H9 (cell line): ENCODE measurements at regions not wholly inside any gene's neighbourhood (a gene's known extent, or its start where the extent isn't known, plus 50 kb on each side); places are given as distances from the start of the nearest gene placed in this dataset.

Experiments used
- DNase-seq: peaks from one replicate; pipeline ENCODE4 v3.0.0-alpha.2; 2017
- H2AFZ ChIP-seq: one replicate; pipeline ENCODE4 v1.6.1; 2013; ENCODE audit warnings: mild to moderate bottlenecking, low read length, control low read depth, moderate library complexity
- H2AK5ac ChIP-seq: 2 replicates; pipeline ENCODE4 v1.6.1; 2013; ENCODE audit warnings: low read length, control low read depth, mixed read lengths; ENCODE audit not compliant: insufficient read length
- H2BK120ac ChIP-seq: one replicate; pipeline ENCODE4 v1.6.1; 2013; ENCODE audit warnings: low read depth, mild to moderate bottlenecking, low read length, control low read depth, inconsistent platforms; ENCODE audit not compliant: poor library complexity, severe bottlenecking
- H2BK12ac ChIP-seq: 2 replicates; pipeline ENCODE4 v1.6.1; 2013; ENCODE audit warnings: low read length, control low read depth, mixed read lengths, low read depth; ENCODE audit not compliant: insufficient read length
- H2BK15ac ChIP-seq: 2 replicates; pipeline ENCODE4 v1.6.1; 2013; ENCODE audit warnings: low read depth, low read length, control low read depth
- H2BK20ac ChIP-seq: one replicate; pipeline ENCODE4 v1.6.1; 2013; ENCODE audit warnings: low read depth, mild to moderate bottlenecking, low read length, control low read depth, inconsistent platforms; ENCODE audit not compliant: poor library complexity, severe bottlenecking
- H2BK5ac ChIP-seq: 2 replicates; pipeline ENCODE4 v1.6.1; 2013; ENCODE audit warnings: low read length, control low read depth, mixed read lengths; ENCODE audit not compliant: insufficient read length
- H3K14ac ChIP-seq: 2 replicates; pipeline ENCODE4 v1.6.1; 2013; ENCODE audit warnings: low read length, control low read depth; ENCODE audit not compliant: insufficient read depth
- H3K18ac ChIP-seq: 2 replicates; pipeline ENCODE4 v1.6.1; 2013; ENCODE audit warnings: low read depth, mild to moderate bottlenecking, mixed read lengths, low read length, control low read depth; ENCODE audit not compliant: insufficient read length
- H3K23ac ChIP-seq: 2 replicates; pipeline ENCODE4 v1.6.1; 2013; ENCODE audit warnings: low read length, control low read depth, mixed read lengths, low read depth; ENCODE audit not compliant: insufficient read length
- H3K23me2 ChIP-seq: 2 replicates; pipeline ENCODE4 v1.6.1; 2013; ENCODE audit warnings: low read depth, mild to moderate bottlenecking, mixed read lengths, low read length, control low read depth; ENCODE audit not compliant: insufficient read length, poor library complexity, severe bottlenecking
- H3K27ac ChIP-seq: 2 replicates; pipeline ENCODE4 v1.5.1; 2013; ENCODE audit warnings: low read length, control low read depth, mixed read lengths, low read depth; ENCODE audit not compliant: insufficient read length
- H3K27me3 ChIP-seq: 2 replicates; pipeline ENCODE4 v1.6.1; 2013; ENCODE audit warnings: low read length, control low read depth, inconsistent platforms; ENCODE audit not compliant: insufficient read depth
- H3K4ac ChIP-seq: 2 replicates; pipeline ENCODE4 v1.6.1; 2013; ENCODE audit warnings: low read depth, mild to moderate bottlenecking, control low read depth, inconsistent platforms, low read length, moderate library complexity
- H3K4me1 ChIP-seq: 2 replicates; pipeline ENCODE4 v1.6.1; 2013; ENCODE audit warnings: low read length, control low read depth, inconsistent platforms; ENCODE audit not compliant: insufficient read depth
- H3K4me2 ChIP-seq: 2 replicates; pipeline ENCODE4 v1.6.1; 2013; ENCODE audit warnings: low read length, control low read depth, mixed read lengths; ENCODE audit not compliant: insufficient read length, insufficient read depth
- H3K56ac ChIP-seq: 2 replicates; pipeline ENCODE4 v1.6.1; 2013; ENCODE audit warnings: low read depth, mild to moderate bottlenecking, mixed read lengths, low read length, control low read depth; ENCODE audit not compliant: insufficient read length
- H3K79me1 ChIP-seq: 2 replicates; pipeline ENCODE4 v1.6.1; 2013; ENCODE audit warnings: low read depth, mild to moderate bottlenecking, moderate library complexity, low read length, control low read depth, inconsistent platforms; ENCODE audit not compliant: insufficient read depth, poor library complexity, severe bottlenecking
- H3K79me2 ChIP-seq: 2 replicates; pipeline ENCODE4 v1.6.1; 2013; ENCODE audit warnings: low read length, control low read depth, inconsistent platforms; ENCODE audit not compliant: insufficient read depth
- H3K9ac ChIP-seq: 2 replicates; pipeline ENCODE4 v1.6.1; 2013; ENCODE audit warnings: low read length, control low read depth, mixed read lengths; ENCODE audit not compliant: insufficient read length; ENCODE audit errors: extremely low read depth
- H3K9me3 ChIP-seq: one replicate; pipeline ENCODE4 v1.6.1; 2013; ENCODE audit warnings: low read depth, low read length, inconsistent platforms; ENCODE audit not compliant: control insufficient read depth
- H3T11ph ChIP-seq: one replicate; pipeline ENCODE4 v1.6.1; 2013; ENCODE audit warnings: mild to moderate bottlenecking, low read length, control low read depth, inconsistent platforms
- H4K20me1 ChIP-seq: one replicate; pipeline ENCODE4 v1.6.1; 2013; ENCODE audit not compliant: control insufficient read depth, insufficient read length, insufficient read depth
- H4K5ac ChIP-seq: 2 replicates; pipeline ENCODE4 v1.6.1; 2013; ENCODE audit warnings: low read depth, mild to moderate bottlenecking, mixed read lengths, low read length, control low read depth; ENCODE audit not compliant: insufficient read length
- H4K8ac ChIP-seq: replicated peaks from 2 replicates; pipeline ENCODE4 v1.6.1; 2013; ENCODE audit warnings: low read length, control low read depth, mixed read lengths, low read depth; ENCODE audit not compliant: insufficient read length
- H4K91ac ChIP-seq: 2 replicates; pipeline ENCODE4 v1.6.1; 2013; ENCODE audit warnings: low read depth, mild to moderate bottlenecking, moderate library complexity, mixed read lengths, low read length, control low read depth; ENCODE audit not compliant: insufficient read length
- H3K27ac Mint-ChIP-seq, 3 experiments: 2 replicates in 2 of 3; 3 replicates in 1 of 3; pipeline ENCODE4 v1.8.0; 2020 to 2021; ENCODE audit warnings: mixed read lengths in 3 of 3, mild to moderate bottlenecking in 1 of 3, moderate library complexity in 1 of 3
- H3K27me3 Mint-ChIP-seq: 2 replicates; pipeline ENCODE4 v1.8.0; 2021; ENCODE audit warnings: low read depth, mild to moderate bottlenecking, moderate library complexity, mixed read lengths
- H3K36me3 Mint-ChIP-seq, 3 experiments: 2 replicates in 2 of 3; 3 replicates in 1 of 3; pipeline ENCODE4 v1.8.0; 2020 to 2021; ENCODE audit warnings: low read depth in 3 of 3, mixed read lengths in 3 of 3; ENCODE audit not compliant: insufficient read depth in 1 of 3
- H3K4me1 Mint-ChIP-seq, 2 experiments: 2 replicates each; pipeline ENCODE4 v1.8.0; 2020; ENCODE audit warnings: mixed read lengths in 2 of 2
- H3K4me3 Mint-ChIP-seq, 2 experiments: 2 replicates in 1 of 2; 3 replicates in 1 of 2; pipeline ENCODE4 v1.8.0; 2020 to 2021; ENCODE audit warnings: mild to moderate bottlenecking in 2 of 2, mixed read lengths in 2 of 2, moderate library complexity in 1 of 2
- H3K9me3 Mint-ChIP-seq, 2 experiments: 2 replicates in 1 of 2; 3 replicates in 1 of 2; pipeline ENCODE4 v1.8.0; 2020; ENCODE audit warnings: mild to moderate bottlenecking in 2 of 2, mixed read lengths in 2 of 2, moderate library complexity in 1 of 2
- WGBS: extraction: QIAGEN DNeasy Blood & Tissue Kit; methylation state at CpG from one replicate; pipeline ENCODE4 v1.1.7; 2013; ENCODE audit warnings: missing lambda C conversion rate, low lambda C conversion rate, mixed read lengths; ENCODE audit not compliant: insufficient read length; ENCODE audit errors: extremely low coverage; 5-methylcytosine and 5-hydroxymethylcytosine counted together
- TF ChIP-seq, protein P1 (sequence below): fragments of 200-600 bp; sonication (generic); conservative IDR thresholded peaks from 3 replicates; pipeline ENCODE4 v1.8.0; 2021; ENCODE audit warnings: antibody characterized with exemption, mild to moderate bottlenecking

DNA sequence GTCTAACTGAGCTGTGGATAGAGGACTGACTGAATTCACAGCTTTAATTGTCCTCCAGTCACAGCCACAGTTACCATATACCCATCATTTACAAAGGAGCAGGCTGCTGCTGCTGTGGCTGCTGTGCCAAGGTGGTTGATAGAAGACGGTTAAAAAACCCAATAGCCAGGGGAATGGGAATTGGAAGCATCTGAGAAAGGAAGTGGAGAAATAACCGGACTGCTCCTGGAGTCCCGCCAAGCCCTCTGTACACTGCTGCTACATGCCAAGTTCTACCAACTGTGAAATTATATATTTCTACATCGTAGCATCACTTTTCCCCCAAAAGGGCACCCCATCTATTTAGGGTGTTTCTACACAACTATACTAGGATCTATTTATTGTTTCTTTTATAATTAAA is 279.7 kb upstream of the ARX start:
- Mint-ChIP-seq H3K9me3 (peaks cover 33 to 57% of the 10 kb centered on the region in 2 experiments), H3K4me3 (no peak overlapping the region), H3K36me3 (no peaks in the 10 kb centered on the region), H3K4me1 (no peaks in the 10 kb centered on the region), H3K27ac (no peak overlapping the region), H3K27me3 (no peaks in the 10 kb centered on the region)
- DNase-seq, result no peak
- H3K23me2 ChIP-seq, result no peaks in the 10 kb centered on the region
- no peak overlapping the region for H2BK12ac ChIP-seq
- TF ChIP-seq, protein P1, sequence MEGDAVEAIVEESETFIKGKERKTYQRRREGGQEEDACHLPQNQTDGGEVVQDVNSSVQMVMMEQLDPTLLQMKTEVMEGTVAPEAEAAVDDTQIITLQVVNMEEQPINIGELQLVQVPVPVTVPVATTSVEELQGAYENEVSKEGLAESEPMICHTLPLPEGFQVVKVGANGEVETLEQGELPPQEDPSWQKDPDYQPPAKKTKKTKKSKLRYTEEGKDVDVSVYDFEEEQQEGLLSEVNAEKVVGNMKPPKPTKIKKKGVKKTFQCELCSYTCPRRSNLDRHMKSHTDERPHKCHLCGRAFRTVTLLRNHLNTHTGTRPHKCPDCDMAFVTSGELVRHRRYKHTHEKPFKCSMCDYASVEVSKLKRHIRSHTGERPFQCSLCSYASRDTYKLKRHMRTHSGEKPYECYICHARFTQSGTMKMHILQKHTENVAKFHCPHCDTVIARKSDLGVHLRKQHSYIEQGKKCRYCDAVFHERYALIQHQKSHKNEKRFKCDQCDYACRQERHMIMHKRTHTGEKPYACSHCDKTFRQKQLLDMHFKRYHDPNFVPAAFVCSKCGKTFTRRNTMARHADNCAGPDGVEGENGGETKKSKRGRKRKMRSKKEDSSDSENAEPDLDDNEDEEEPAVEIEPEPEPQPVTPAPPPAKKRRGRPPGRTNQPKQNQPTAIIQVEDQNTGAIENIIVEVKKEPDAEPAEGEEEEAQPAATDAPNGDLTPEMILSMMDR, result no peak
- no CpG with 5 or more reads among the region's 4 CpGs for WGBS
- no peak overlapping the region for H3K18ac ChIP-seq
- no peak overlapping the region for H2AK5ac ChIP-seq
- no peaks in the 10 kb centered on the region for H3K79me2 ChIP-seq
- H4K91ac ChIP-seq, result no peak overlapping the region
- no peaks in the 10 kb centered on the region for H3K79me1 ChIP-seq
- H3K9ac ChIP-seq, result no peak overlapping the region
- no peak overlapping the region for H3K27ac ChIP-seq
- H2BK20ac ChIP-seq, result no peak overlapping the region
- no peak overlapping the region for H3T11ph ChIP-seq
- no peak overlapping the region for H4K5ac ChIP-seq
- no peak overlapping the region; the same call in 1 of the 2 replicates for H3K14ac ChIP-seq
- H3K9me3 ChIP-seq, result peaks cover 6% of the 10 kb centered on the region
- no peaks in the 10 kb centered on the region for H3K27me3 ChIP-seq
- H3K4me2 ChIP-seq, result no peak overlapping the region
- H2AFZ ChIP-seq, result no peak overlapping the region
- H3K23ac ChIP-seq, result no peak overlapping the region
- no peak overlapping the region for H2BK120ac ChIP-seq
- no peaks in the 10 kb centered on the region for H3K4me1 ChIP-seq
- H4K8ac ChIP-seq, result no peak overlapping the region
- H3K4ac ChIP-seq, result no peak overlapping the region
- no peak overlapping the region for H3K56ac ChIP-seq
- no peak overlapping the region for H2BK5ac ChIP-seq
- no peak overlapping the region for H2BK15ac ChIP-seq
- H4K20me1 ChIP-seq, result no peaks in the 10 kb centered on the region
